22Rv1 (cell line): ENCODE measurements at regions not wholly inside any gene's neighbourhood (a gene's known extent, or its start where the extent isn't known, plus 50 kb on each side); places are given as distances from the start of the nearest gene placed in this dataset.

ENCODE experiments used
- H3K27ac ChIP-seq: fragments of 450-650 bp; 2 replicates; pipeline ENCODE4 v1.5.1; 2017
- CTCF ChIP-seq: fragments of 450-650 bp; IDR thresholded peaks from 2 replicates; pipeline ENCODE4 v1.5.1; 2017; ENCODE audit warnings: mild to moderate bottlenecking
- ZFX ChIP-seq: fragments of 450-650 bp; IDR thresholded peaks from 2 replicates; pipeline ENCODE4 v1.6.1; 2017; ENCODE audit warnings: antibody characterized with exemption, borderline replicate concordance

- no peak for TF ChIP-seq CTCF
- no peak for TF ChIP-seq ZFX
- no peak overlapping the region for H3K27ac ChIP-seq
Measured at GRCh38 chr3:98952404-98952803, 50.9 kb upstream of the DCBLD2 start.
